CD4-positive, alpha-beta T cell treated with Interleukin-12 subunit alpha and Interleukin-12 subunit beta, for 1 hour (primary cell): ENCODE measurements at regions not wholly inside any gene's neighbourhood (a gene's known extent, or its start where the extent isn't known, plus 50 kb on each side); places are given as distances from the start of the nearest gene placed in this dataset.
A peak's percentile ranks its signal among the peaks of the same experiment; 100 is the strongest.
"Not testable (repeated sequence)": the region's sequence is repeated elsewhere in the genome, so short reads cannot be mapped to it uniquely, and the experiment has no call there.

Experiments
- DNase-seq: peaks from one replicate; pipeline ENCODE4 v3.0.0-alpha.2; 2020

DNA sequence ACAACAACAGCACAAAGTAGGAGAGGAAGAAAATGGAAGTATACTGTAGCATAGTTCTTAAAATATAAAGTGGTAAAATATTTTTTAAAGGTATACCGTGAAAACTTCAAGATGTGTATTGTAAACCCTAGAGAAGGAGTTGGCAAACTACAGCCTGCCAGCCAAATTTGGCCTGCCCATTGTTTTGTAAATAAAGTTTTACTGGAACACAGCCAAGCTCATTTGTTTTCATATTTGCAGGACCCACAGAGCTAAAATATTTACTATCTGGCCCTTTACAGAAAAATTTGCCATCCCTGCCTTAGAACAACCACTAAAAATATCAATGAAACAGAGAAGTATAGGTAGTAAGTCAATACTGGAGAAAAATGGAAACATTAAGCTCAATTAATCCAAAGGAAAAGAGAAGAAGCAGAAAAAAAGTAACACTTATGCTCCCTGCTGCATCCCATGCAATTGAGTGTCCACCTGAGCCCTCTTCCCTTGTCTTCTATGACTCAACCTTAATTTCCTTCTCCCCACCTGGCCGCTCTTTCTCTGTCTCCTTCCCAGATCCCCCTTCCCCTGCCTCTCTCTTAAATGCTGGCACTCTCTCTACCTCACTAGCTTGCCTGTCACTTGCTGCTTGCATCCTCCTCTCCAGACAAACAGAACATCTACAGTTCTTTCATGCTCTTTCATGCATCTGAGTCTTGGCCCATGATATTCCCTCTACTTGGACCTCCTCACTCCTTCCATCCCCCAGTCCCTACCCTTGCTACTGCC, 50.6 kb upstream of the FER start:
- no peak for DNase-seq

- DNase-seq, result no peak
Measured at GRCh38 chr5:108696407-108696806, 51.3 kb upstream of the FER start.

DNA sequence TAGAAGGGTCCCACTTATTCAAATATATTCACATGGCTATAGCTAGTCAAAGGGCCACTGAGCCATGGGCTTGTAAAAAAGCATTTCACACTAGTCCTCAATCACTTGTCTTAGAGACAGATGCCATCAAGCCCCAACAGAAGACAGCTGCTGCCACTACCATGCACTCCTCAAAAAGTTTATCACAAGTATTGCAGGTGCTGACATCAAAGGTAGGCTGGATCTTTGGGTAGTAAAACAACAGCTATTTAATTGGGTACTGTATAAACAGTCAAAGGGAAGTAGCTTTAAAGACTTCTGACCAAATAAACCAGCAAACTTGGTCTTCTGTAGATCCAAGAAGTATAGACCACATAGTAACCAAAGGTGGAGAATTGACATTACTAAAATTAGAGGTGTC, 59.2 kb upstream of the FER start:
- DNase-seq, result no peak

DNA sequence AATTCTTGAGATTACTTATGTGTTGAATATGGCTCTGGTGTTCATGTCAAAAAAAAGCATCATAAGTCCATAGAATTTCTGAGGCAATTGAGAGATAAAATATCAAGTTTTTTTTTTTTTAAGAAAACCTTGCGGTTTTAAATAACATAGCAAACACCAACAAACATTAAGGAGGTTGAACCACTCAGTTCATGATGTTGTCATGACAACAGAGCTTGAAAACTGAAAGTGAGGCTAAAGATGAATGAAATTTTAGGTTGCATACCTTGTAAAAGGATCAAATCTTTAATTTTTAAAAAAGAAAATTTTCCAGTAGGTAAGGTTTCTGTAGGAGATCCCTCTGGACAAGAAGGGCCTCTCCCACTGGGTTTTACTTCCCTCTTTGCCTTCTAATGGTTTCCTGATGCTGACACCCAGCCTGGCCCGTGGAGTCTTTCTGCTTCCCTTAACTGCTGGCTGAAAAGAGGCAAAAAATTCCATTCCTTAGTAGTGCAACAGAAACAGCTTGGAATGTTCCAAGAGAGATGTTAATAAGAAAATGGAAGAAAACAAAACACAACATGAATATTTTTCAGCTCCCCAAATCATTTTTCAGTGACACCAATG, 60.0 kb upstream of the FER start:
- DNase-seq, result no peak

GRCh38 chr5:108686676-108687075, 61.0 kb upstream of the FER start:
- DNase-seq, result no peak

- not testable (repeated sequence) for DNase-seq
Measured at GRCh38 chr5:108685448-108686216, 62.1 kb upstream of the FER start.

GRCh38 chr5:108681079-108681921, 66.4 kb upstream of the FER start:
- DNase-seq, result peak; percentile 52

DNA sequence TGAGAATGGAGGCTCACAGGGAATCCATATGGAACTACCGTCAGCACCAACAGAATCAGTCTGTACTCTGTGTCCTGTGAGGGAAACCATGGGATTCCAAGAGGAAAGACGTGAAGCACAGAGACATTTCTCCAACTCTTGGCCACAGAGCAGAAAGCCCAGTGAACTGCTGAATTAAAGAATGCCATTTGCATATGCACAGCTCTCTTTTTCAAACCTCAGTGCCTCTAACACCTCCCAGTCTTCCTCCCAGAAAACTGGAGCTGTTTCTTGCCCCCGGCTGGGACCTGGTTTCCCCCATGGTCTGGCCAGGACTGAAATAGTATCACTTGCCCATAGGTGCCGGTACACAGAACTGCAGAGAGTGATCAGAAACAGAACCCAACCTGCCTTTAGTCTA, 69.6 kb upstream of the FER start:
- DNase-seq, result no peak

GRCh38 chr5:108675736-108676135, 72.0 kb upstream of the FER start:
- DNase-seq, result no peak

DNA sequence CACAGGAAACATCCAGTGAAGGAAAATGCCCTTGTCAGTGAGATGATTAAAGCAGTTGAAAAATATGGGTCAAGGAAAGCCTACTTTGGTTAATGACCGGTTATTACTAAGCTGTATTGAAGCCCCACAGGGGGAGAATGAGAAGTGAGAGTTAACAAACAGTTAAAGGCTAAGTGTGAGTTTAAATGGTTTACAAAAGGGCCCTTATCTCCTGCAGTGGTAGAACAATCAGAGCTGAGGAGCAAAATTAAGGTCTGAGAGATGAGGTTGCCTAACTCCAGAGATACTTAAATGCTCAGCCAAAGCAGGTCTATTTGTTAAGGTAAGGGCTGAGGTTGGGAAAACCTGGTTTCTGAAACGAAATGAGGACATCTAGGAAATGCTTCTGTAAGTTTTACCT, 75.1 kb upstream of the FER start:
- DNase-seq, result no peak

GRCh38 chr5:108670591-108671289, 77.0 kb upstream of the FER start:
- DNase-seq, result no peak

DNA sequence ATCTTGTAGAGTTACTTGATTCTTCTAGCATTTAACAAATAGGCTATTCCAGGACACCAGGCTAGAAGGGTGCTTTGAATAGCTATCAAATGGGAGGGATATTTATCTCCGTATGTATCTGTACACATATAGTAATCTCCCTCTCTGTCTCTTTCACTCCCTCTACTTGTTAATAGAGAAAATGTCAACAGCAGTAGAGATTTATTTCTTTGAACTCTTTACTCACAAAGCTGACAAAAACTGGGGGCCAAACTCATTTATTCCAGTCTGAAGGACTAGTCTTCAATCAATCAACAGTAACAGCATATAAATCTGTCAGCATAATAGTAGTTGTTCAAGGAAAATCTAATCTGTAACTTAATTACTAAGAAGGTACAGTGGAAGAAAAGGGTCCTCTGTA, 78.2 kb upstream of the FER start:
- no peak for DNase-seq

- DNase-seq, result no peak
Measured at GRCh38 chr5:108661590-108662219, 86.0 kb upstream of the FER start.

GRCh38 chr5:108661024-108661423, 86.7 kb upstream of the FER start:
- DNase-seq, result no peak

DNA sequence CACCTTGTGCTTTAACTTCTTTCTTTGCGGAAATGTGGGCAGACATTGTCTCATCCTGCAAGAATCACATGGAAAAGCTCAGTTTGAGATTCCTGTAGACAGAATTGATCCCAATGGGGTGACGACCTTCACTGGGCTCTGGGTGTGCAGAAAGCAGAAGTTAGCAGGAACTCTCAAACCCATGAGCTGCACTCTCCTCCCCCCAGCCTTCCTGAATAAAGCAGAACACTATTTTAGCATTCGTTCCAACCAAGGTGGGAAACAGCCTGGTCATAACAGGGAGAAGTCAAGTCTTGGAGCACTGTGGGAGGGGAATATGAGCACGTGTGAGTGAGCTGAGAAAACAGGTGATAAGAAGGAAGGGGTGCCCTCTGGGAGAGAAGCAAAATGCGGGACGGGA, 87.4 kb upstream of the FER start:
- DNase-seq, result no peak

DNA sequence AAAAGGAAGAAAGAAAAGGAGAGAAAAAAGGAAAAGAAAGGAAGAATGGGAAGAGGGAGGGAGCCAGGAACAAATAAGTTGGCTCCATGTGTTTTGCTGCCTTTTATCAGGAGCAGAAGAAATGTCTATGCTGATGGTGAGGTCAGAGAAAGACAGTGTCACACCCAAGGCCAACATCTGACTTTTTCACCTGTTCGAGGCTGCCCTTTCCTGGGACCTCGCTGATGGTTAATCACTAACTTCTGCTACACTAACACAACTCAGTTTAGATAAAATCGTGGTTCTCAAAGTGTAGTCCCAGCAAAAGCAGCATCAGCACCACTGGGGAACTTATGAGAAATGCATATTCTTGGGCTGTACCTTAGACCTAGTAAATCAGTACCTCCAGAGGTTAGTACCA, 88.2 kb upstream of the FER start:
- no peak for DNase-seq

DNA sequence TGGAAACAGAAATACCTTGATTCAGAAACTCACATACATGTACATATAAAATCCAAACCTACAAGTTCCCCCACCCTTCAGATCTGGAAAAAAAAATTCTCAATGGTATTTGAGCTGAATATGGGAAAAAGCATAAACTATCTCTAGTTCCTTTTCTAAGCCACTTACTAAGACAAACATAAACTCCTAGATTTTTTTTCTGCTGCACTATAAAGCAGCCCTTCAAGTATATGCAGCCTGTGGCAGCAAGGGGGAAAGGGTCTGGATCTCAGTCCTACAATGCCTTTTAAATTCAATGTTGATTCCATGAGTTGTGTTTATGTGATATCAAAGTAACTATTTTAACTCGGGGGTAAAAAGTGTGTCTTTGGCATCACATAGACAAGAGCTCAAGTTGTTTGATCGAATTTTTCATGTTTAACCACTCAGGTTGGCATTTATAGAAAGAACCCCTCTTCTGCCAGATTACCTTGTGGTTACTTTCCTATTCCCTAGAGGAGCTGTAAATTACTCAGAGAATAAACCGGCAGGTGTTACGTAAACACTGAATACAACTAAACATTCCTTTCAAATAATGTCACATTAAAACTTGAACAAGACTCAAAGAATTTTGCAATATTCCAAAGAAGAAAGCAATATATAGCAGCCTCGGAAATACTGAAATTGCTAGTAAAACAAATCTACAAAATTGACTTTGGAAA, 91.8 kb upstream of the FER start:
- DNase-seq, result no peak

GRCh38 chr5:108654051-108654450, 93.6 kb upstream of the FER start:
- no peak for DNase-seq

- DNase-seq, result no peak
Measured at GRCh38 chr5:108653201-108653600, 94.5 kb upstream of the FER start.

DNA sequence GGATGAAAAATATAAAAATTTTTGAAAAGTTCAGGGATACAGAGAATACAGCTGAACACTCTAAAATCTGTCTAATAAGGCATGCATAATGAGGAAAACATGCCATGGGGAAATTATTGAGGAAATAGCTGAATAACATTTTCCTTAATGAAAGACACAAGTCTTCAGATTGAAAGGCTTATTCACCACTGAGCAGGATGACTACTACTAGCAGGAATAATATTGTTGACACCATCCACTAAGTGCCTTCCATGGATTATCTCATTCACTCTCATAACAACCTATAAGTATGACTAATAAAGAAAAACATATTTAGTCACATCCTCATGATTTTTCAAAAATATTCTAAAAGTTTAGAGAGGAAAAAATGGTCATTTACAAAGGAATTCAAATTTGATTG, 96.7 kb upstream of the FER start:
- DNase-seq, result no peak

GRCh38 chr5:108649646-108650045, 98.1 kb upstream of the FER start:
- no peak for DNase-seq
